ENCODE measurements at regions not wholly inside any gene's neighbourhood (a gene's known extent, or its start where the extent isn't known, plus 50 kb on each side); places are given as distances from the start of the nearest gene placed in this dataset.

- H3K4me1 ChIP-seq = no peaks in the 10 kb centered on the region
- no peak for TF ChIP-seq CTCF (IDR thresholded peaks at IDR 0.05)
These were observed 780.7 kb downstream of the PCDH18 start for GRCh38 chr4:136751556-136751955.

GRCh38 chr4:136750897-136751296 lies 781.4 kb downstream of the PCDH18 start:
- no peaks in the 10 kb centered on the region for H3K4me1 ChIP-seq
- H3K36me3 ChIP-seq (ENCODE audit: control insufficient read depth, insufficient read depth, low read length) = no peaks in the 10 kb centered on the region
- TF ChIP-seq CTCF (IDR thresholded peaks at IDR 0.05) = no peak
- H3K9me3 ChIP-seq (ENCODE audit: control insufficient read depth, low read length) = no peaks in the 10 kb centered on the region
- no peaks in the 10 kb centered on the region for H3K79me2 ChIP-seq
- H2AFZ ChIP-seq = no peak overlapping the region
- no peaks in the 10 kb centered on the region for H3K27me3 ChIP-seq (ENCODE audit: control insufficient read depth, insufficient read depth, low read length)
- H3K27ac ChIP-seq = no peak overlapping the region
- H3K9ac ChIP-seq = no peak overlapping the region
- H3K4me3 ChIP-seq (ENCODE audit: low read depth, low read length) = no peak overlapping the region
- H3K4me2 ChIP-seq (ENCODE audit: low read length) = no peak overlapping the region

More at GRCh38 chr4:136751556-136751955, 780.7 kb downstream of the PCDH18 start:
- H3K27me3 ChIP-seq (ENCODE audit: control insufficient read depth, insufficient read depth, low read length) = no peaks in the 10 kb centered on the region
- no peaks in the 10 kb centered on the region for H3K9me3 ChIP-seq (ENCODE audit: control insufficient read depth, low read length)
- no peaks in the 10 kb centered on the region for H3K36me3 ChIP-seq (ENCODE audit: control insufficient read depth, insufficient read depth, low read length)
- no peak overlapping the region for H3K4me2 ChIP-seq (ENCODE audit: low read length)
- H3K4me3 ChIP-seq (ENCODE audit: low read depth, low read length) = no peak overlapping the region
- H3K9ac ChIP-seq = no peak overlapping the region
- no peaks in the 10 kb centered on the region for H3K79me2 ChIP-seq
- H2AFZ ChIP-seq = no peak overlapping the region
- H3K27ac ChIP-seq = no peak overlapping the region

GRCh38 chr4:136749989-136750388 lies 782.3 kb downstream of the PCDH18 start:
- no peaks in the 10 kb centered on the region for H3K4me1 ChIP-seq
- H3K9ac ChIP-seq = no peak overlapping the region
- H3K4me3 ChIP-seq (ENCODE audit: low read depth, low read length) = no peak overlapping the region
- no peak overlapping the region for H3K27ac ChIP-seq
- no peak overlapping the region for H3K4me2 ChIP-seq (ENCODE audit: low read length)
- no peak for TF ChIP-seq CTCF (IDR thresholded peaks at IDR 0.05)
- H2AFZ ChIP-seq = no peak overlapping the region
- H3K79me2 ChIP-seq = no peaks in the 10 kb centered on the region
- H3K27me3 ChIP-seq (ENCODE audit: control insufficient read depth, insufficient read depth, low read length) = no peaks in the 10 kb centered on the region
- H3K36me3 ChIP-seq (ENCODE audit: control insufficient read depth, insufficient read depth, low read length) = no peaks in the 10 kb centered on the region
- H3K9me3 ChIP-seq (ENCODE audit: control insufficient read depth, low read length) = no peaks in the 10 kb centered on the region

- Histone ChIP-seq H3K79me2 (no peaks in the 10 kb centered on the region), H3K9ac (no peak overlapping the region), H3K27me3 (ENCODE audit: control insufficient read depth, insufficient read depth, low read length) (no peaks in the 10 kb centered on the region), H3K36me3 (ENCODE audit: control insufficient read depth, insufficient read depth, low read length) (no peaks in the 10 kb centered on the region), H3K4me3 (ENCODE audit: low read depth, low read length) (no peak overlapping the region), H3K27ac (no peak overlapping the region), H3K9me3 (ENCODE audit: control insufficient read depth, low read length) (no peaks in the 10 kb centered on the region), H3K4me1 (no peaks in the 10 kb centered on the region), H3K4me2 (ENCODE audit: low read length) (no peak overlapping the region), H2AFZ (no peak overlapping the region)
- no peak for TF ChIP-seq CTCF (IDR thresholded peaks at IDR 0.05)
These were observed 783.5 kb downstream of the PCDH18 start for GRCh38 chr4:136748773-136749172.

GRCh38 chr4:136748165-136748564 lies 784.1 kb downstream of the PCDH18 start:
- Histone ChIP-seq H2AFZ (no peak overlapping the region), H3K4me2 (ENCODE audit: low read length) (no peak overlapping the region), H3K27ac (no peak overlapping the region), H3K79me2 (no peaks in the 10 kb centered on the region), H3K4me3 (ENCODE audit: low read depth, low read length) (no peak overlapping the region), H3K9me3 (ENCODE audit: control insufficient read depth, low read length) (no peaks in the 10 kb centered on the region), H3K27me3 (ENCODE audit: control insufficient read depth, insufficient read depth, low read length) (no peaks in the 10 kb centered on the region), H3K9ac (no peak overlapping the region), H3K36me3 (ENCODE audit: control insufficient read depth, insufficient read depth, low read length) (no peaks in the 10 kb centered on the region), H3K4me1 (no peaks in the 10 kb centered on the region)
- no peak for TF ChIP-seq CTCF (IDR thresholded peaks at IDR 0.05)

Measured in parathyroid adenoma (tissue), 2 donors.